CD4-positive, alpha-beta T cell (primary cell): ENCODE measurements at regions not wholly inside any gene's neighbourhood (a gene's known extent, or its start where the extent isn't known, plus 50 kb on each side); places are given as distances from the start of the nearest gene placed in this dataset.

ENCODE experiments used
- ATAC-seq: fragments of 200-7000 bp; cut with Tn5 transposase; one replicate; pipeline ENCODE4 v1.10.0; 2022; ENCODE audit warnings: mild to moderate bottlenecking; ENCODE audit not compliant: poor library complexity
- CTCF ChIA-PET: fragments of 350-600 bp; sonication (Branson Sonifier 250); formaldehyde crosslinking; loops from one replicate; lab custom pipeline; 2021; ENCODE audit warnings: antibody characterized with exemption, inconsistent platforms; lab: Charles Lee
- POLR2A ChIA-PET: fragments of 350-600 bp; sonication (Branson Sonifier 250); formaldehyde crosslinking; loops from one replicate; lab custom pipeline; 2021; ENCODE audit warnings: antibody characterized with exemption, inconsistent platforms; lab: Charles Lee
- DNase-seq, 14 experiments: peaks; one replicate each; pipeline ENCODE4 v3.0.0-alpha.2; 2013 to 2020; ENCODE audit warnings: mixed read lengths in 2 of 14
- H3K27ac ChIP-seq, 2 donors: one replicate each; pipeline versions ENCODE4 v1.5.1 to v1.7.0; 2013; ENCODE audit warnings: low read length in 2 of 2, low read depth in 1 of 2, mild to moderate bottlenecking in 1 of 2
- H3K27me3 ChIP-seq, 2 experiments: 1 replicate in 1 of 2; 2 replicates in 1 of 2; pipeline versions ENCODE4 v1.6.1 to v1.7.0; 2013; ENCODE audit warnings: low read length in 2 of 2, control low read depth in 1 of 2, mild to moderate bottlenecking in 1 of 2, moderate library complexity in 1 of 2; ENCODE audit not compliant: insufficient read depth in 2 of 2, control insufficient read depth in 1 of 2
- H3K36me3 ChIP-seq: one replicate; pipeline ENCODE4 v1.6.1; 2013; ENCODE audit warnings: low read length, control low read depth; ENCODE audit not compliant: insufficient read depth
- H3K4me1 ChIP-seq: one replicate; pipeline ENCODE4 v1.6.1; 2013; ENCODE audit warnings: low read length, control low read depth; ENCODE audit not compliant: insufficient read depth
- H3K4me3 ChIP-seq: one replicate; pipeline ENCODE4 v1.5.1; 2013; ENCODE audit warnings: mild to moderate bottlenecking, low read length, moderate library complexity
- H3K9me3 ChIP-seq, 2 experiments: 1 replicate in 1 of 2; 2 replicates in 1 of 2; pipeline versions ENCODE4 v1.6.1 to v1.7.0; 2013; ENCODE audit warnings: low read length in 2 of 2, mild to moderate bottlenecking in 2 of 2, control low read depth in 1 of 2, moderate library complexity in 1 of 2; ENCODE audit not compliant: control insufficient read depth in 1 of 2, insufficient read depth in 1 of 2
- H3K27ac Mint-ChIP-seq: one replicate; pipeline ENCODE4 v1.8.0; 2020; ENCODE audit warnings: mixed read lengths
- H3K27me3 Mint-ChIP-seq: one replicate; pipeline ENCODE4 v1.8.0; 2021; ENCODE audit warnings: mixed read lengths
- H3K36me3 Mint-ChIP-seq: one replicate; pipeline ENCODE4 v1.8.0; 2021; ENCODE audit warnings: low read depth, mixed read lengths
- H3K4me1 Mint-ChIP-seq: one replicate; pipeline ENCODE4 v1.8.0; 2021; ENCODE audit warnings: low read depth, mixed read lengths
- H3K4me3 Mint-ChIP-seq: one replicate; pipeline ENCODE4 v1.8.0; 2020; ENCODE audit warnings: mild to moderate bottlenecking, mixed read lengths
- H3K9me3 Mint-ChIP-seq: one replicate; pipeline ENCODE4 v1.8.0; 2020; ENCODE audit warnings: mixed read lengths
- CTCF ChIP-seq: fragments of 200-600 bp; IDR thresholded peaks from one replicate; pipeline ENCODE4 v1.8.0; 2022; ENCODE audit warnings: antibody characterized with exemption, mild to moderate bottlenecking
- intact Hi-C, 2 experiments: fragments of 100-400 bp; cut with DNase I in 1 of 2; cut with micrococcal nuclease in 1 of 2; formaldehyde crosslinking; loops; one replicate each; pipeline versions ENCODE4 v1.15.1 to v1.9.0; 2023 to 2025; cut with DNase I, micrococcal nuclease

GRCh38 chr21:26739189-26739588 lies 106.0 kb downstream of the ADAMTS1 start:
- ChIA-PET POLR2A (interaction anchor here (0.6 kb wide), 1 partner anchor 1922 kb away, joined by 3 read pairs; no protein-coding TSS in a partner anchor), CTCF (no interaction called here)
- H3K36me3 ChIP-seq: no peaks in the 10 kb centered on the region
- no peaks in the 10 kb centered on the region for H3K9me3 ChIP-seq
- H3K27me3 ChIP-seq: no peaks in the 10 kb centered on the region
- no peaks in the 10 kb centered on the region for H3K9me3 Mint-ChIP-seq
- no peak overlapping the region for H3K27ac Mint-ChIP-seq
- no peaks in the 10 kb centered on the region for H3K4me1 Mint-ChIP-seq
- no peak overlapping the region for H3K4me3 Mint-ChIP-seq
- ATAC-seq: no peak
- H3K36me3 Mint-ChIP-seq: no peaks in the 10 kb centered on the region
- H3K27ac ChIP-seq: no peak overlapping the region
- H3K27me3 Mint-ChIP-seq: no peaks in the 10 kb centered on the region
- no peaks in the 10 kb centered on the region for H3K4me1 ChIP-seq
- DNase-seq: no peak
- intact Hi-C loops: no loop called here
- H3K4me3 ChIP-seq: no peak overlapping the region
- no peak for TF ChIP-seq CTCF

- ATAC-seq (no peak), DNase-seq (no peak)
- Mint-ChIP-seq H3K36me3 (no peaks in the 10 kb centered on the region), H3K27ac (no peak overlapping the region), H3K9me3 (no peaks in the 10 kb centered on the region), H3K4me1 (no peaks in the 10 kb centered on the region), H3K27me3 (no peaks in the 10 kb centered on the region), H3K4me3 (no peak overlapping the region)
- Histone ChIP-seq H3K9me3 (no peaks in the 10 kb centered on the region), H3K4me3 (no peak overlapping the region), H3K4me1 (no peaks in the 10 kb centered on the region), H3K36me3 (no peaks in the 10 kb centered on the region), H3K27me3 (no peaks in the 10 kb centered on the region), H3K27ac (no peak overlapping the region)
- TF ChIP-seq CTCF: no peak
- intact Hi-C loops: no loop called here
- ChIA-PET CTCF (no interaction called here), POLR2A (no interaction called here)
These were observed 108.8 kb downstream of the ADAMTS1 start for GRCh38 chr21:26736449-26736848.

DNA sequence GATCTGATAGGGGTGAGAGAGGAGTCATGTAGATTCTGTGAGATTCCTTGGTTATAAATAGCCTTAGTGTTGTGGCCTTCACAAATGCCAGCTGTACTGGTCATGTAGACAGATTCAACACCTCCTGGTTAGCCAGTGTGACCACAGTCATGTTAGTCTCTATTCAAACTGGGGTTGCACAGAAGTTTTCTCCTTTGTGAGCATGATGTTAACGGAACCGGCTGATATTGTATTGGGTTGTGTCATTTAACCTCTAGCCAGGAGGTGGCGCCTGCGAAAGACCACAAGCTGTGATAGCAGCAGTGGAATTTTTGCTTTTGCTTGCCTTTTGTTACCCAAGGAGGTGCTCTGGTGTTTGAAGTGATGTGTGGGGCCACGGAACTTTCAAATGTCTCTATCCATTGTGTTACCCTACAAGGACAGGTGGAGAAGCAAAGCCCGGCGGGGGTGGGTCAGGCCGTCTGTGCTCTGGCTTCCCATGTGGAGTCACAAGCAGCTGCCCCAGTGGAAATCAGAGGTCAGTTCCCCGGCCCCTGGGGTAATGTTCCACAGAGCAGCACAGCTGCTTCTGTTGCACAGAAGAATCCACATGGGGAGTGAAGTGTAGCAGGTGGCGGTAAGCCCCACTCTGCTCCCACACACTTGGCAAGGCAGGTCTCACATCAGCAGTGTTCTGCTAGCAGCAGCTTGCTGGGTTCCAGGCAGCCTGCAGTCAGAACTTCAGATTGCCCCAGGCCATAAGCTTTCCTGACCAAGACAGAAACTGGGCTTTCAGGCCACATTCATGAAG lies 112.6 kb downstream of the ADAMTS1 start:
- Mint-ChIP-seq H3K27ac (no peak overlapping the region), H3K36me3 (no peaks in the 10 kb centered on the region), H3K4me1 (no peaks in the 10 kb centered on the region), H3K4me3 (no peak overlapping the region), H3K9me3 (no peaks in the 10 kb centered on the region), H3K27me3 (peaks cover 9% of the 10 kb centered on the region)
- Histone ChIP-seq H3K4me3 (no peak overlapping the region), H3K4me1 (no peaks in the 10 kb centered on the region), H3K27ac (no peak overlapping the region), H3K27me3 (no peaks in the 10 kb centered on the region), H3K36me3 (no peaks in the 10 kb centered on the region), H3K9me3 (no peaks in the 10 kb centered on the region)
- intact Hi-C loops: no loop called here
- POLR2A ChIA-PET: no interaction called here
- CTCF ChIA-PET: no interaction called here
- ATAC-seq: no peak
- TF ChIP-seq CTCF: peak; percentile 23
- DNase-seq: peak in 7 of 14 experiments; percentile 1 to 30 (median 8)
